H1 (cell line): ENCODE measurements at regions not wholly inside any gene's neighbourhood (a gene's known extent, or its start where the extent isn't known, plus 50 kb on each side); places are given as distances from the start of the nearest gene placed in this dataset.
A peak's percentile ranks its signal among the peaks of the same experiment; 100 is the strongest.

Experiments
- CTCF ChIA-PET: fragments of 300-600 bp; sonication (Branson Sonifier 250); formaldehyde crosslinking; loops from one replicate; lab custom pipeline; 2021; ENCODE audit not compliant: partially characterized antibody; lab: Charles Lee
- POLR2A ChIA-PET: fragments of 300-600 bp; sonication (Branson Sonifier 250); formaldehyde crosslinking; loops from one replicate; lab custom pipeline; 2021; ENCODE audit warnings: inconsistent platforms; ENCODE audit not compliant: partially characterized antibody; lab: Charles Lee
- DNase-seq, 2 experiments: peaks; one replicate each; pipeline versions ENCODE4 v3.0.0 to v3.0.0-alpha.2; 2010 to 2022; ENCODE audit warnings: low spot score in 2 of 2, low read depth in 1 of 2, mixed read lengths in 1 of 2
- FAIRE-seq: peaks from 2 replicates; lab custom pipeline; 2011; peaks lifted over from hg19 to GRCh38; lab: Jason Lieb, UNC
- H2AFZ ChIP-seq: 2 replicates; pipeline ENCODE4 v1.8.1; 2012; ENCODE audit warnings: low read length, inconsistent platforms
- H2AK5ac ChIP-seq: 2 replicates; pipeline ENCODE4 v1.6.1; 2013; ENCODE audit warnings: low read depth, low read length
- H2BK120ac ChIP-seq: replicated peaks from 2 replicates; pipeline ENCODE3; 2013; ENCODE audit warnings: low read depth, low read length, inconsistent platforms
- H2BK12ac ChIP-seq: 2 replicates; pipeline ENCODE4 v1.6.1; 2013; ENCODE audit warnings: low read depth, low read length
- H2BK15ac ChIP-seq: 2 replicates; pipeline ENCODE4 v1.6.1; 2013; ENCODE audit warnings: low read length
- H2BK20ac ChIP-seq: 2 replicates; pipeline ENCODE4 v1.6.1; 2013; ENCODE audit warnings: low read length
- H2BK5ac ChIP-seq: 2 replicates; pipeline ENCODE4 v1.6.1; 2013; ENCODE audit warnings: low read depth, low read length
- H3K14ac ChIP-seq: 2 replicates; pipeline ENCODE4 v1.6.1; 2013; ENCODE audit warnings: inconsistent platforms; ENCODE audit not compliant: insufficient read length
- H3K18ac ChIP-seq: 2 replicates; pipeline ENCODE4 v1.6.1; 2013; ENCODE audit warnings: low read length; ENCODE audit errors: extremely low read depth
- H3K23ac ChIP-seq: 2 replicates; pipeline ENCODE4 v1.6.1; 2013; ENCODE audit warnings: inconsistent platforms; ENCODE audit not compliant: insufficient read length
- H3K23me2 ChIP-seq: 2 replicates; pipeline ENCODE4 v1.6.1; 2013; ENCODE audit warnings: low read depth, low read length
- H3K27ac ChIP-seq: 2 replicates; pipeline ENCODE4 v1.6.1; 2011; ENCODE audit warnings: low read depth, low read length, inconsistent platforms
- H3K27me3 ChIP-seq, 4 experiments: replicated peaks in 1 of 4; 1 replicate in 1 of 4; 2 replicates in 3 of 4; pipeline versions ENCODE4 v1.6.1 to v1.8.1; 2011 to 2013; ENCODE audit warnings: low read length in 3 of 4, mild to moderate bottlenecking in 3 of 4, inconsistent platforms in 2 of 4, mixed read lengths in 2 of 4, moderate library complexity in 1 of 4; ENCODE audit not compliant: control insufficient read depth in 3 of 4, insufficient read depth in 3 of 4; ENCODE audit errors: extremely low read depth in 1 of 4
- H3K36me3 ChIP-seq, 4 experiments: 2 replicates each; pipeline versions ENCODE4 v1.6.1 to v1.8.1; 2011 to 2013; ENCODE audit warnings: mild to moderate bottlenecking in 4 of 4, low read length in 3 of 4, moderate library complexity in 2 of 4, control low read depth in 1 of 4, inconsistent platforms in 1 of 4; ENCODE audit not compliant: insufficient read depth in 4 of 4, control insufficient read depth in 2 of 4
- H3K4ac ChIP-seq: replicated peaks from 2 replicates; pipeline ENCODE3; 2013; ENCODE audit warnings: low read length, low read depth, mixed read lengths, inconsistent platforms; ENCODE audit not compliant: insufficient read length
- H3K4me1 ChIP-seq, 4 experiments: replicated peaks in 1 of 4; 1 replicate in 1 of 4; 2 replicates in 3 of 4; pipeline versions ENCODE4 v1.6.1 to v1.8.1; 2011 to 2013; ENCODE audit warnings: low read length in 3 of 4, inconsistent platforms in 2 of 4, mixed read lengths in 1 of 4; ENCODE audit not compliant: insufficient read depth in 4 of 4, control insufficient read depth in 3 of 4
- H3K4me2 ChIP-seq, 2 experiments: 2 replicates each; pipeline versions ENCODE4 v1.6.1 to v1.8.1; 2011 to 2013; ENCODE audit warnings: low read depth in 2 of 2, low read length in 2 of 2, control low read depth in 1 of 2, inconsistent platforms in 1 of 2, mild to moderate bottlenecking in 1 of 2; ENCODE audit not compliant: insufficient read depth in 1 of 2
- H3K4me3 ChIP-seq, 4 experiments: fragments of 200-600, 300-600 bp in 1 of 4; sonication (generic), shearing (Covaris generic), sonication (Bioruptor Twin) in 1 of 4; 2 replicates each; pipeline versions ENCODE4 v1.5.1 to v1.8.1; 2011 to 2016; ENCODE audit warnings: low read length in 4 of 4, low read depth in 3 of 4, control low read depth in 2 of 4, inconsistent platforms in 2 of 4, mild to moderate bottlenecking in 2 of 4, mixed read lengths in 1 of 4, moderate library complexity in 1 of 4; ENCODE audit not compliant: insufficient read depth in 2 of 4; ENCODE audit errors: extremely low read depth in 1 of 4
- H3K56ac ChIP-seq: replicated peaks from 2 replicates; pipeline ENCODE3; 2013; ENCODE audit warnings: low read depth, mild to moderate bottlenecking, mixed read lengths, low read length, inconsistent platforms; ENCODE audit not compliant: insufficient read length
- H3K79me1 ChIP-seq: 2 replicates; pipeline ENCODE4 v1.6.1; 2013; ENCODE audit warnings: low read depth, low read length, control low read depth
- H3K79me2 ChIP-seq, 2 experiments: 2 replicates each; pipeline versions ENCODE4 v1.6.1 to v1.8.1; 2012 to 2013; ENCODE audit warnings: low read length in 2 of 2, mild to moderate bottlenecking in 2 of 2, inconsistent platforms in 1 of 2; ENCODE audit not compliant: insufficient read depth in 2 of 2, control insufficient read depth in 1 of 2
- H3K9ac ChIP-seq, 4 experiments: replicated peaks in 1 of 4; 1 replicate in 1 of 4; 2 replicates in 3 of 4; pipeline versions ENCODE4 v1.6.1 to v1.8.1; 2011 to 2013; ENCODE audit warnings: low read depth in 3 of 4, low read length in 3 of 4, control low read depth in 2 of 4, mild to moderate bottlenecking in 2 of 4, moderate library complexity in 2 of 4, inconsistent platforms in 1 of 4; ENCODE audit errors: extremely low read depth in 1 of 4
- H3K9me3 ChIP-seq, 2 experiments: 2 replicates each; pipeline versions ENCODE4 v1.6.1 to v1.8.1; 2012 to 2013; ENCODE audit warnings: mild to moderate bottlenecking in 2 of 2, moderate library complexity in 2 of 2, control low read depth in 1 of 2, inconsistent platforms in 1 of 2, low read depth in 1 of 2, low read length in 1 of 2, mixed read lengths in 1 of 2; ENCODE audit not compliant: insufficient read depth in 2 of 2
- H4K20me1 ChIP-seq, 2 experiments: replicated peaks in 1 of 2; 2 replicates each; pipeline versions ENCODE3 to v1.8.1; 2011 to 2013; ENCODE audit warnings: inconsistent platforms in 2 of 2, low read length in 2 of 2, mild to moderate bottlenecking in 1 of 2; ENCODE audit not compliant: insufficient read depth in 2 of 2, control insufficient read depth in 1 of 2
- H4K5ac ChIP-seq: 2 replicates; pipeline ENCODE4 v1.6.1; 2013; ENCODE audit warnings: low read length, low read depth, mixed read lengths, inconsistent platforms; ENCODE audit not compliant: insufficient read length
- H4K8ac ChIP-seq: 2 replicates; pipeline ENCODE4 v1.8.0; 2013; ENCODE audit warnings: mild to moderate bottlenecking, moderate library complexity, low read length, inconsistent platforms; ENCODE audit not compliant: insufficient read depth; ENCODE audit errors: extremely low read depth
- H4K91ac ChIP-seq: replicated peaks from 2 replicates; pipeline ENCODE3; 2013; ENCODE audit warnings: low read length, mixed read lengths, inconsistent platforms; ENCODE audit not compliant: insufficient read length
- CTBP2 ChIP-seq: IDR thresholded peaks from 2 replicates; pipeline ENCODE4 v1.7.0; 2011; ENCODE audit warnings: borderline replicate concordance, mild to moderate bottlenecking, moderate library complexity, mixed read lengths, low read length; ENCODE audit not compliant: insufficient read depth, insufficient read length
- E2F6 ChIP-seq: IDR thresholded peaks from 2 replicates; pipeline ENCODE4 v1.6.1; 2012; ENCODE audit warnings: inconsistent platforms
- GTF2F1 ChIP-seq: IDR thresholded peaks from 2 replicates; pipeline ENCODE4 v1.6.1; 2012; ENCODE audit warnings: low read depth, low read length, improper control_type of control experiment, borderline replicate concordance
- HDAC2 ChIP-seq, 2 experiments: fragments of 300-600 bp in 1 of 2; sonication (generic) in 1 of 2; IDR thresholded peaks; 2 replicates each; pipeline ENCODE4 v1.6.1; 2011 to 2012; ENCODE audit warnings: low read depth in 2 of 2, low read length in 2 of 2, mild to moderate bottlenecking in 2 of 2, moderate library complexity in 2 of 2, borderline replicate concordance in 1 of 2, inconsistent platforms in 1 of 2
- KDM1A ChIP-seq: fragments of 200-600, 300-600 bp; sonication (generic); IDR thresholded peaks from 2 replicates; pipeline ENCODE4 v1.7.1; 2016; ENCODE audit warnings: mild to moderate bottlenecking, low read length, borderline replicate concordance
- MAFK ChIP-seq: IDR thresholded peaks from 2 replicates; pipeline ENCODE4 v1.6.1; 2012; ENCODE audit warnings: low read depth, mild to moderate bottlenecking, improper control_type of control experiment, low read length
- SIX5 ChIP-seq: IDR thresholded peaks from 2 replicates; pipeline ENCODE4 v1.6.1; 2011; ENCODE audit warnings: mild to moderate bottlenecking, low read depth, low read length
- SUZ12 ChIP-seq: fragments of 200-600 bp; sonication (generic); IDR thresholded peaks from 2 replicates; pipeline ENCODE4 v1.6.1; 2012; ENCODE audit warnings: mild to moderate bottlenecking, inconsistent platforms, low read length, moderate library complexity, mixed read lengths
- TAF1 ChIP-seq: IDR thresholded peaks from 2 replicates; pipeline ENCODE4 v1.6.1; 2011; ENCODE audit warnings: mild to moderate bottlenecking, low read depth, low read length
- TCF12 ChIP-seq: IDR thresholded peaks from 2 replicates; pipeline ENCODE4 v1.6.1; 2011; ENCODE audit warnings: low read depth, mild to moderate bottlenecking, low read length
- YY1 ChIP-seq: IDR thresholded peaks from 2 replicates; pipeline ENCODE4 v1.6.1; 2011; ENCODE audit warnings: low read depth, mild to moderate bottlenecking, low read length
- ZNF274 ChIP-seq: IDR thresholded peaks from 2 replicates; pipeline ENCODE4 v1.7.0; 2012; ENCODE audit warnings: low read length, borderline replicate concordance; ENCODE audit errors: extremely low read depth
- WGBS, 2 experiments: shearing (Covaris generic) in 1 of 2; methylation state at CpG; one replicate each; pipeline versions ENCODE4 v1.1.6 to v1.1.7; 2013 to 2015; ENCODE audit warnings: low lambda C conversion rate in 2 of 2, mixed read lengths in 2 of 2, inconsistent platforms in 1 of 2, low coverage in 1 of 2, missing lambda C conversion rate in 1 of 2; ENCODE audit not compliant: insufficient replicate concordance in 2 of 2, insufficient coverage in 1 of 2, insufficient read length in 1 of 2; ENCODE audit errors: extremely low coverage in 1 of 2, missing lambda C conversion rate in 1 of 2; 5-methylcytosine and 5-hydroxymethylcytosine counted together

- Histone ChIP-seq H3K56ac (no peak overlapping the region), H3K4me1 (peaks cover 2 to 16% (median 3%) of the 10 kb centered on the region in 4 experiments), H2BK20ac (no peak overlapping the region), H2BK5ac (no peak overlapping the region), H3K9me3 (no peaks in the 10 kb centered on the region), H4K20me1 (no peaks in the 10 kb centered on the region), H3K4me2 (no peak overlapping the region), H2BK120ac (no peak overlapping the region), H3K79me1 (no peaks in the 10 kb centered on the region), H3K14ac (no peak overlapping the region), H3K36me3 (no peaks in the 10 kb centered on the region), H3K27me3 (no peaks in the 10 kb centered on the region), H3K27ac (no peak overlapping the region), H4K91ac (no peak overlapping the region), H3K23ac (no peak overlapping the region), H3K23me2 (peaks cover 10% of the 10 kb centered on the region; the same call in 1 of the 2 replicates), H3K18ac (no peak overlapping the region), H2BK15ac (0 out of 2 replicates have a peak overlapping the region, but pooled peaks have one; percentile 72), H2BK12ac (no peak overlapping the region), H2AK5ac (no peak overlapping the region), H3K9ac (no peak overlapping the region), H3K79me2 (no peaks in the 10 kb centered on the region), H3K4me3 (no peak overlapping the region), H3K4ac (no peak overlapping the region), H4K5ac (no peak overlapping the region), H2AFZ (no peak overlapping the region), H4K8ac (no peak overlapping the region)
- ChIA-PET POLR2A (interaction anchor here (1.0 to 2.8 kb wide), 7 partner anchors 10 to 66 kb away, joined by 3 to 13 read pairs (median 3); no protein-coding TSS in a partner anchor), CTCF (interaction anchor here (0.7 to 5.1 kb wide), 16 partner anchors 10 to 125 kb away, joined by 3 to 36 read pairs (median 5); partner anchors contain the start of genes CDKN2AIPNL and JADE2)
- no peak for DNase-seq
- FAIRE-seq, result no peak
- 92% methylated on average over 2 of the region's 2 CpGs; no CpG with 5 or more reads in 1 of the 2 experiments for WGBS, 2 experiments
- TF ChIP-seq MAFK, result no peak
- no peak for TF ChIP-seq KDM1A
- TF ChIP-seq CTBP2, result no peak
- no peak for TF ChIP-seq SIX5
- TF ChIP-seq TAF1, result no peak
- no peak for TF ChIP-seq ZNF274
- no peak for TF ChIP-seq SUZ12
- TF ChIP-seq HDAC2 (IDR thresholded peaks at IDR 0.05; ENCODE audit: borderline replicate concordance in 1 of 2, low read depth in 2 of 2, low read length in 2 of 2), result no peak
- no peak for TF ChIP-seq TCF12
- TF ChIP-seq YY1, result no peak
- TF ChIP-seq GTF2F1, result no peak
- no peak for TF ChIP-seq E2F6
These were observed 50.4 kb upstream of the CDKN2AIPNL start for GRCh38 chr5:134462047-134462575.
